ENCODE measurements at regions not wholly inside any gene's neighbourhood (a gene's known extent, or its start where the extent isn't known, plus 50 kb on each side); places are given as distances from the start of the nearest gene placed in this dataset.
"Not testable (repeated sequence)": the region's sequence is repeated elsewhere in the genome, so short reads cannot be mapped to it uniquely, and the experiment has no call there.

GRCh38 chr6:167211881-167212712, 54.3 kb upstream of the GPR31 start:
- Histone ChIP-seq H3K4me3 (no peak overlapping the region), H3K9ac (no peak overlapping the region), H3K27ac (no peak overlapping the region), H2AFZ (no peak overlapping the region), H3K79me2 (ENCODE audit: insufficient read depth) (no peaks in the 10 kb centered on the region), H3K9me2 (ENCODE audit: insufficient read depth) (no peaks in the 10 kb centered on the region), H3K9me3 (ENCODE audit: low read depth) (no peaks in the 10 kb centered on the region), H3K36me3 (ENCODE audit: low read depth) (no peaks in the 10 kb centered on the region), H3K4me2 (ENCODE audit: unreplicated experiment) (no peak overlapping the region), H3K27me3 (replicated peaks; ENCODE audit: insufficient read depth) (no peaks in the 10 kb centered on the region), H3F3A (ENCODE audit: insufficient read depth) (no peaks in the 10 kb centered on the region), H4K20me1 (ENCODE audit: insufficient read depth) (no peaks in the 10 kb centered on the region), H3K4me1 (ENCODE audit: insufficient read depth) (no peaks in the 10 kb centered on the region)
- TF ChIP-seq EZH2 (IDR thresholded peaks at IDR 0.05; ENCODE audit: insufficient read depth, poor library complexity, severe bottlenecking) (no peak), EZH2phosphoT487 (IDR thresholded peaks at IDR 0.05; ENCODE audit: insufficient read depth, low read depth) (no peak)
- in situ Hi-C loops (cut with MboI): loop anchor here (25.0 kb wide), 1 partner anchor 675 kb away; no protein-coding TSS in a partner anchor
- DNase-seq: no peak
- 27 to 38% methylated on average over 7 of the region's 7 CpGs for WGBS, 2 experiments (ENCODE audit: low coverage in 1 of 2, low lambda C conversion rate in 2 of 2, missing lambda C conversion rate in 2 of 2)

GRCh38 chr6:167212713-167213005, 54.9 kb upstream of the GPR31 start:
- H3K36me3 ChIP-seq (ENCODE audit: low read depth): no peaks in the 10 kb centered on the region
- H3K4me2 ChIP-seq (ENCODE audit: unreplicated experiment): no peak overlapping the region
- H3K9me2 ChIP-seq (ENCODE audit: insufficient read depth): no peaks in the 10 kb centered on the region
- no peak for DNase-seq
- H3F3A ChIP-seq (ENCODE audit: insufficient read depth): no peaks in the 10 kb centered on the region
- in situ Hi-C loops (cut with MboI): loop anchor here (25.0 kb wide), 1 partner anchor 675 kb away; no protein-coding TSS in a partner anchor
- H3K79me2 ChIP-seq (ENCODE audit: insufficient read depth): no peaks in the 10 kb centered on the region
- no peak overlapping the region for H3K4me3 ChIP-seq
- no peaks in the 10 kb centered on the region for H3K9me3 ChIP-seq (ENCODE audit: low read depth)
- H3K27me3 ChIP-seq (replicated peaks; ENCODE audit: insufficient read depth): no peaks in the 10 kb centered on the region
- H3K27ac ChIP-seq: no peak overlapping the region
- WGBS, 2 experiments (ENCODE audit: low coverage in 1 of 2, low lambda C conversion rate in 2 of 2, missing lambda C conversion rate in 2 of 2): 13 to 17% methylated on average over 4 of the region's 4 CpGs
- TF ChIP-seq EZH2phosphoT487 (IDR thresholded peaks at IDR 0.05; ENCODE audit: insufficient read depth, low read depth) (no peak), EZH2 (IDR thresholded peaks at IDR 0.05; ENCODE audit: insufficient read depth, poor library complexity, severe bottlenecking) (no peak)
- no peaks in the 10 kb centered on the region for H4K20me1 ChIP-seq (ENCODE audit: insufficient read depth)
- H2AFZ ChIP-seq: no peak overlapping the region
- H3K9ac ChIP-seq: no peak overlapping the region
- no peaks in the 10 kb centered on the region for H3K4me1 ChIP-seq (ENCODE audit: insufficient read depth)

GRCh38 chr6:167214206-167214605, 56.4 kb upstream of the GPR31 start:
- no peak for DNase-seq
- TF ChIP-seq EZH2phosphoT487 (IDR thresholded peaks at IDR 0.05; ENCODE audit: insufficient read depth, low read depth): no peak
- TF ChIP-seq EZH2 (IDR thresholded peaks at IDR 0.05; ENCODE audit: insufficient read depth, poor library complexity, severe bottlenecking): no peak
- no peaks in the 10 kb centered on the region for H3K9me2 ChIP-seq (ENCODE audit: insufficient read depth)
- H3K27ac ChIP-seq: no peak overlapping the region
- no peaks in the 10 kb centered on the region for H3F3A ChIP-seq (ENCODE audit: insufficient read depth)
- H3K4me1 ChIP-seq (ENCODE audit: insufficient read depth): no peaks in the 10 kb centered on the region
- no peaks in the 10 kb centered on the region for H3K9me3 ChIP-seq (ENCODE audit: low read depth)
- no peak overlapping the region for H2AFZ ChIP-seq
- H3K79me2 ChIP-seq (ENCODE audit: insufficient read depth): no peaks in the 10 kb centered on the region
- in situ Hi-C loops (cut with MboI): loop anchor here (25.0 kb wide), 1 partner anchor 673 kb away; no protein-coding TSS in a partner anchor
- H3K4me3 ChIP-seq: no peak overlapping the region
- no peaks in the 10 kb centered on the region for H3K36me3 ChIP-seq (ENCODE audit: low read depth)
- WGBS, 2 experiments (ENCODE audit: low coverage in 1 of 2, low lambda C conversion rate in 2 of 2, missing lambda C conversion rate in 2 of 2): 13 to 20% methylated on average over 8 to 9 of the region's 10 CpGs
- H3K4me2 ChIP-seq (ENCODE audit: unreplicated experiment): no peak overlapping the region
- no peak overlapping the region for H3K9ac ChIP-seq
- no peaks in the 10 kb centered on the region for H4K20me1 ChIP-seq (ENCODE audit: insufficient read depth)
- H3K27me3 ChIP-seq (replicated peaks; ENCODE audit: insufficient read depth): no peaks in the 10 kb centered on the region

DNA sequence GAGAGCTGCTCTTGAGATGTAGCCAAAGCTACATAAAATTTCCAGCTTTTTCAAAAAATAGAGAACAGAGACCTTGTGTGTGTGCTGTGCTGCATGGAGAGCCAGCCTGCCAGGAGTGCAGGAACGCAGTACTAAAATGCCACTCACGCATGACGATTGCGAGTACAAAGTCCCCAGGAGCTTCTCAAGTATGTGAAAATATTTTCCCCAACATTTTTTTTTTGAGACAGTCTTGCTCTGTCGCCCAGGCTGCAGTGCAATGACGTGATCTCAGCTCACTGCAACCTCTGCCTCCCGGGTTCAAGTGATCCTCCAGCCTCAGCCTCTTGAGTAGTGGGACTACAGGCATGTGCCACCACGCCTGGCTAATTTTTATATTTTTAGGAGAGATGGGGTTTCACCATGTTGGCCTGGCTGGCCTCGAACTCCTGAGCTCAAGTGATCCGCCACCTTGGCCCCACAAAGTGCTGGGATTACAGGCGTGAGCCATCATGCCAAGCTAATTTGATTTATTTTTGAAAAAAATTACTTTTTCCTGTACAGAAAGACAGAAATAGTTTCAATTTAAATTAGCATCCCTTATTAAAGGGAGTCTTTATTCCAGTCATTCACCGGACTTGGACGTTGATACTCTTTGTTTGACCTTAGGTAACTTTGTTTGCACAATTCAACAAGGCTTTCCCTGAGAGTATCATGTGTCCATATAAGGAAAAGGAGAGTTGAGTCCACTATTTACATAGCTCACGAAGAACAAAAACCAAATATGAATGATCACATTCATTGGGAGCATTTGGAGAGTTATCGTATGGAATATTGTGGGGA, 57.9 kb upstream of the GPR31 start:
- not testable (repeated sequence) for H2AFZ ChIP-seq; DNase-seq; H3K36me3 ChIP-seq (ENCODE audit: low read depth); H4K20me1 ChIP-seq (ENCODE audit: insufficient read depth); H3K4me2 ChIP-seq (ENCODE audit: unreplicated experiment); H3K4me1 ChIP-seq (ENCODE audit: insufficient read depth); H3K27ac ChIP-seq; H3K9me2 ChIP-seq (ENCODE audit: insufficient read depth); H3K9ac ChIP-seq; H3F3A ChIP-seq (ENCODE audit: insufficient read depth); H3K27me3 ChIP-seq (replicated peaks; ENCODE audit: insufficient read depth); H3K79me2 ChIP-seq (ENCODE audit: insufficient read depth); H3K9me3 ChIP-seq (ENCODE audit: low read depth); H3K4me3 ChIP-seq
- 28 to 30% methylated on average over 13 of the region's 15 CpGs for WGBS, 2 experiments (ENCODE audit: low coverage in 1 of 2, low lambda C conversion rate in 2 of 2, missing lambda C conversion rate in 2 of 2)
- in situ Hi-C loops (cut with MboI): loop anchor here (25.0 kb wide), 1 partner anchor 672 kb away; no protein-coding TSS in a partner anchor

- 42 to 43% methylated on average over 15 of the region's 15 CpGs for WGBS, 2 experiments (ENCODE audit: low coverage in 1 of 2, low lambda C conversion rate in 2 of 2, missing lambda C conversion rate in 2 of 2)
- not testable (repeated sequence) for H2AFZ ChIP-seq; H3K4me2 ChIP-seq (ENCODE audit: unreplicated experiment); DNase-seq; H3K36me3 ChIP-seq (ENCODE audit: low read depth); H3K9me3 ChIP-seq (ENCODE audit: low read depth); H3K79me2 ChIP-seq (ENCODE audit: insufficient read depth); H3K4me3 ChIP-seq; H3F3A ChIP-seq (ENCODE audit: insufficient read depth); H3K27ac ChIP-seq; H3K4me1 ChIP-seq (ENCODE audit: insufficient read depth); H3K9me2 ChIP-seq (ENCODE audit: insufficient read depth); H3K9ac ChIP-seq; H4K20me1 ChIP-seq (ENCODE audit: insufficient read depth); H3K27me3 ChIP-seq (replicated peaks; ENCODE audit: insufficient read depth)
- in situ Hi-C loops (cut with MboI): loop anchor here (25.0 kb wide), 1 partner anchor 671 kb away; no protein-coding TSS in a partner anchor
These were observed 58.7 kb upstream of the GPR31 start for GRCh38 chr6:167216390-167217050.

GRCh38 chr6:167217073-167217472, 59.3 kb upstream of the GPR31 start:
- H3K27me3 ChIP-seq (replicated peaks; ENCODE audit: insufficient read depth); H3K4me1 ChIP-seq (ENCODE audit: insufficient read depth); H3K4me2 ChIP-seq (ENCODE audit: unreplicated experiment); H3F3A ChIP-seq (ENCODE audit: insufficient read depth); H3K4me3 ChIP-seq; H3K9me2 ChIP-seq (ENCODE audit: insufficient read depth); H3K36me3 ChIP-seq (ENCODE audit: low read depth); H3K27ac ChIP-seq; H3K9ac ChIP-seq; H4K20me1 ChIP-seq (ENCODE audit: insufficient read depth); H3K9me3 ChIP-seq (ENCODE audit: low read depth); H3K79me2 ChIP-seq (ENCODE audit: insufficient read depth); H2AFZ ChIP-seq; DNase-seq: not testable (repeated sequence)
- in situ Hi-C loops (cut with MboI): loop anchor here (25.0 kb wide), 1 partner anchor 670 kb away; no protein-coding TSS in a partner anchor
- WGBS, 2 experiments (ENCODE audit: low coverage in 1 of 2, low lambda C conversion rate in 2 of 2, missing lambda C conversion rate in 2 of 2): 79% methylated on average over 4 of the region's 4 CpGs

Measured in GM23248 (cell line).